HCT116 (cell line): ENCODE measurements at regions not wholly inside any gene's neighbourhood (a gene's known extent, or its start where the extent isn't known, plus 50 kb on each side); places are given as distances from the start of the nearest gene placed in this dataset.

ENCODE experiments used
- ATAC-seq: fragments of 200-7000 bp; cut with Tn5 transposase; 2 replicates; pipeline ENCODE4 v1.9.1; 2020; ENCODE audit warnings: mild to moderate bottlenecking, moderate library complexity
- BruUV-seq: library from RNA; stranded (reverse); fragments of 400-500 nt; replicated peaks from 2 replicates; lab custom pipeline; 2021; lab: Mats Ljungman, UMichigan
- CTCF ChIA-PET: fragments of 300-600 bp; sonication (Branson Sonifier 250); formaldehyde crosslinking; loops from one replicate; lab custom pipeline; 2021; ENCODE audit warnings: antibody characterized with exemption; lab: Charles Lee
- POLR2A ChIA-PET: fragments of 300-600, 350-600 bp; sonication (Branson Sonifier 250); formaldehyde crosslinking; loops from one replicate; lab custom pipeline; 2021; ENCODE audit warnings: antibody characterized with exemption; lab: Charles Lee
- RAD21 ChIA-PET, 2 experiments: fragments of 300-600 bp; sonication (Branson Sonifier 250); formaldehyde crosslinking; loops; one replicate each; lab custom pipeline; 2023; ENCODE audit warnings: low total read pairs in 2 of 2; ENCODE audit not compliant: uncharacterized antibody in 2 of 2, unreplicated experiment in 2 of 2, low non-redundant PET in 1 of 2; lab: Charles Lee
- DNase-seq: peaks from one replicate; pipeline ENCODE4 v3.0.0-alpha.2; 2010; ENCODE audit warnings: low read depth, low spot score
- H2AFZ ChIP-seq: fragments of 200-600 bp; shearing (Covaris generic), sonication (generic); 2 replicates; pipeline ENCODE4 v1.6.1; 2017; ENCODE audit warnings: low read depth, mixed run types, mixed read lengths, antibody characterized with exemption, low read length; ENCODE audit not compliant: poor library complexity, severe bottlenecking
- H3K27ac ChIP-seq: 2 replicates; pipeline ENCODE4 v1.5.1; 2012; ENCODE audit warnings: low read depth, low read length
- H3K27me3 ChIP-seq: fragments of 200-600 bp; sonication (generic); 2 replicates; pipeline ENCODE4 v1.6.1; 2016; ENCODE audit warnings: mixed run types, low read length, mixed read lengths; ENCODE audit not compliant: insufficient read depth
- H3K36me3 ChIP-seq, 2 experiments: fragments of 200-500 bp in 1 of 2; fragments of 200-600 bp in 1 of 2; sonication (Bioruptor generic) in 1 of 2; sonication (generic) in 1 of 2; 2 replicates each; pipeline versions ENCODE4 v1.5.1 to v1.6.1; 2014 to 2016; ENCODE audit warnings: low read length in 2 of 2, inconsistent platforms in 1 of 2, mixed read lengths in 1 of 2, mixed run types in 1 of 2; ENCODE audit not compliant: insufficient read depth in 2 of 2, control insufficient read depth in 1 of 2
- H3K4me1 ChIP-seq, 2 experiments: fragments of 200-600 bp in 1 of 2; sonication (generic) in 1 of 2; 2 replicates each; pipeline versions ENCODE4 v1.5.1 to v1.6.1; 2012 to 2017; ENCODE audit warnings: low read length in 2 of 2, inconsistent platforms in 1 of 2, mild to moderate bottlenecking in 1 of 2, mixed read lengths in 1 of 2, mixed run types in 1 of 2, moderate library complexity in 1 of 2; ENCODE audit not compliant: insufficient read depth in 2 of 2, control insufficient read depth in 1 of 2
- H3K4me2 ChIP-seq: fragments of 200-600 bp; sonication (generic); 2 replicates; pipeline ENCODE4 v1.6.1; 2017; ENCODE audit warnings: mixed run types, low read length, mixed read lengths
- H3K4me3 ChIP-seq, 2 experiments: fragments of 200-600 bp in 1 of 2; sonication (generic) in 1 of 2; replicated peaks in 1 of 2; 2 replicates each; pipeline ENCODE4 v1.5.1; 2011 to 2016; ENCODE audit warnings: low read length in 2 of 2, control low read depth in 1 of 2, low read depth in 1 of 2, mild to moderate bottlenecking in 1 of 2, mixed read lengths in 1 of 2, mixed run types in 1 of 2
- H3K79me2 ChIP-seq: fragments of 200-600 bp; sonication (generic); 2 replicates; pipeline ENCODE4 v1.6.1; 2017; ENCODE audit warnings: mild to moderate bottlenecking, mixed run types, low read length, moderate library complexity, mixed read lengths; ENCODE audit not compliant: insufficient read depth
- H3K9ac ChIP-seq: fragments of 200-600 bp; sonication (generic); 2 replicates; pipeline ENCODE4 v1.6.1; 2016; ENCODE audit warnings: low read length, mixed read lengths
- H3K9me2 ChIP-seq: fragments of 200-600 bp; sonication (generic), shearing (Covaris generic); 2 replicates; pipeline ENCODE4 v1.6.1; 2017; ENCODE audit warnings: mixed run types, mild to moderate bottlenecking, moderate library complexity; ENCODE audit not compliant: insufficient read depth
- H3K9me3 ChIP-seq, 2 experiments: fragments of 200-500 bp in 1 of 2; fragments of 200-600 bp in 1 of 2; sonication (Bioruptor generic) in 1 of 2; sonication (generic) in 1 of 2; 2 replicates each; pipeline ENCODE4 v1.6.1; 2014 to 2017; ENCODE audit warnings: low read length in 2 of 2, mixed read lengths in 2 of 2, inconsistent platforms in 1 of 2, low read depth in 1 of 2, mild to moderate bottlenecking in 1 of 2, mixed run types in 1 of 2, moderate library complexity in 1 of 2; ENCODE audit not compliant: control insufficient read depth in 1 of 2, insufficient read depth in 1 of 2
- H4K20me1 ChIP-seq: fragments of 200-600 bp; sonication (generic), shearing (Covaris generic); 2 replicates; pipeline ENCODE4 v1.6.1; 2017; ENCODE audit warnings: mixed run types, mild to moderate bottlenecking, moderate library complexity; ENCODE audit not compliant: insufficient read depth
- ATF3 ChIP-seq: IDR thresholded peaks from 2 replicates; pipeline ENCODE4 v1.6.1; 2012
- CBX3 ChIP-seq: IDR thresholded peaks from 2 replicates; pipeline ENCODE4 v1.6.1; 2012; ENCODE audit warnings: low read depth
- CEBPB ChIP-seq: IDR thresholded peaks from 2 replicates; pipeline ENCODE4 v1.6.1; 2012; ENCODE audit warnings: low read depth
- EZH2 ChIP-seq: fragments of 200-600 bp; sonication (generic); IDR thresholded peaks from 2 replicates; pipeline ENCODE4 v1.6.1; 2017; ENCODE audit warnings: antibody characterized with exemption, mixed run types
- EZH2phosphoT487 ChIP-seq: fragments of 200-600 bp; IDR thresholded peaks from 2 replicates; pipeline ENCODE4 v1.6.1; 2018; ENCODE audit warnings: antibody characterized with exemption, borderline replicate concordance
- FOSL1 ChIP-seq: IDR thresholded peaks from 2 replicates; pipeline ENCODE4 v1.6.1; 2012; ENCODE audit warnings: low read depth
- MAX ChIP-seq: IDR thresholded peaks from 2 replicates; pipeline ENCODE4 v1.6.1; 2012
- SIN3A ChIP-seq: IDR thresholded peaks from 2 replicates; pipeline ENCODE4 v1.6.1; 2012; ENCODE audit warnings: low read depth
- SRF ChIP-seq: IDR thresholded peaks from 2 replicates; pipeline ENCODE4 v1.6.1; 2012; ENCODE audit warnings: low read depth
- TCF7L2 ChIP-seq: IDR thresholded peaks from 2 replicates; pipeline ENCODE4 v1.7.0; 2011; ENCODE audit warnings: borderline replicate concordance, inconsistent platforms; ENCODE audit not compliant: insufficient read depth, insufficient read length; ENCODE audit errors: extremely low read depth
- ZFX ChIP-seq: fragments of 450-650 bp; IDR thresholded peaks from 2 replicates; pipeline ENCODE4 v1.6.1; 2017
- ZNF274 ChIP-seq: fragments of 200-500 bp; sonication (Bioruptor generic); IDR thresholded peaks from 2 replicates; pipeline ENCODE4 v1.6.1; 2014; ENCODE audit warnings: mild to moderate bottlenecking, low read depth, low read length, inconsistent platforms
- intact Hi-C: fragments of 100-400 bp; cut with micrococcal nuclease; formaldehyde crosslinking; loops from 2 replicates; pipeline ENCODE4 v1.10.0; 2022
- TF ChIP-seq, protein P1 (sequence below), 3 experiments: fragments of 200-600 bp in 1 of 3; sonication (generic) in 1 of 3; IDR thresholded peaks in 2 of 3; conservative IDR thresholded peaks in 1 of 3; 2 replicates each; pipeline ENCODE4 v1.5.1; 2012 to 2017; ENCODE audit warnings: low read depth in 2 of 3, low read length in 2 of 3, antibody characterized with exemption in 1 of 3, borderline replicate concordance in 1 of 3, control low read depth in 1 of 3, mild to moderate bottlenecking in 1 of 3, mixed read lengths in 1 of 3, mixed run types in 1 of 3, moderate library complexity in 1 of 3; ENCODE audit not compliant: insufficient read depth in 1 of 3

DNA sequence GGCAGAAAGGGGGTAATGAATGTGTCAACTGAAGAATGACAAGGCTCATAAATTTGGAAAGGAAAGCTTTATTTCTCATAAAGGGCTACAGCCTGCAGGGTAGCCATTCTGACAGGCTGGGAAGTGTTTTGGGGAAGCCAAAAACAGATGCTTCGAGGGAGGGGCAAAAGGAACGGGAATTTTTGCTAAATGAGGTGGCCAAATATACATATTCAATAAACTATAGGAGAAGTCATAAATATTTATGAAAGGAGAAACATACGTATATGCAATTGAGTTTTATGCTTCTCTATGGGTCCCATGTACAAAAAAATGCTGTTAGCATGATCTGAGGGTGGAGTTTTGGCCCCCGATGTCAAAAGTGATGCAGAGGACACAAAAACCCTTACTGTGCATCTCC is 180.7 kb downstream of the FNDC1 start:
- ChIA-PET POLR2A (no interaction called here), CTCF (no interaction called here), RAD21 (no interaction called here)
- intact Hi-C loops = no loop called here
- Histone ChIP-seq H3K9me3 (no peaks in the 10 kb centered on the region), H3K9ac (no peak overlapping the region), H3K4me3 (no peak overlapping the region), H3K9me2 (no peaks in the 10 kb centered on the region)
- no TSS peak for BruUV-seq
- TF ChIP-seq ZFX (no peak), SIN3A (no peak), MAX (no peak), SRF (no peak), EZH2phosphoT487 (no peak), ATF3 (no peak), FOSL1 (no peak), CEBPB (no peak), TCF7L2 (no peak), EZH2 (no peak), ZNF274 (no peak), CBX3 (no peak)
- TF ChIP-seq, protein P1, sequence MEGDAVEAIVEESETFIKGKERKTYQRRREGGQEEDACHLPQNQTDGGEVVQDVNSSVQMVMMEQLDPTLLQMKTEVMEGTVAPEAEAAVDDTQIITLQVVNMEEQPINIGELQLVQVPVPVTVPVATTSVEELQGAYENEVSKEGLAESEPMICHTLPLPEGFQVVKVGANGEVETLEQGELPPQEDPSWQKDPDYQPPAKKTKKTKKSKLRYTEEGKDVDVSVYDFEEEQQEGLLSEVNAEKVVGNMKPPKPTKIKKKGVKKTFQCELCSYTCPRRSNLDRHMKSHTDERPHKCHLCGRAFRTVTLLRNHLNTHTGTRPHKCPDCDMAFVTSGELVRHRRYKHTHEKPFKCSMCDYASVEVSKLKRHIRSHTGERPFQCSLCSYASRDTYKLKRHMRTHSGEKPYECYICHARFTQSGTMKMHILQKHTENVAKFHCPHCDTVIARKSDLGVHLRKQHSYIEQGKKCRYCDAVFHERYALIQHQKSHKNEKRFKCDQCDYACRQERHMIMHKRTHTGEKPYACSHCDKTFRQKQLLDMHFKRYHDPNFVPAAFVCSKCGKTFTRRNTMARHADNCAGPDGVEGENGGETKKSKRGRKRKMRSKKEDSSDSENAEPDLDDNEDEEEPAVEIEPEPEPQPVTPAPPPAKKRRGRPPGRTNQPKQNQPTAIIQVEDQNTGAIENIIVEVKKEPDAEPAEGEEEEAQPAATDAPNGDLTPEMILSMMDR (IDR thresholded peaks at IDR 0.05 in 2 of 3, conservative IDR thresholded peaks at IDR 0.05 in 1 of 3; ENCODE audit: borderline replicate concordance in 1 of 3, insufficient read depth in 1 of 3, low read depth in 2 of 3, low read length in 2 of 3) = no peak
- TF ChIP-seq, all 23 proteins: peak for 0
- ATAC-seq = no peak
- Histone ChIP-seq H3K79me2 (no peaks in the 10 kb centered on the region), H3K27me3 (peaks cover 20% of the 10 kb centered on the region), H3K36me3 (no peaks in the 10 kb centered on the region), H3K4me1 (no peaks in the 10 kb centered on the region), H3K27ac (no peak overlapping the region), H2AFZ (no peak overlapping the region), H3K4me2 (no peak overlapping the region), H4K20me1 (no peaks in the 10 kb centered on the region)
- DNase-seq = no peak
